Ishikawa (cell line): ENCODE measurements at regions not wholly inside any gene's neighbourhood (a gene's known extent, or its start where the extent isn't known, plus 50 kb on each side); places are given as distances from the start of the nearest gene placed in this dataset.

ENCODE experiments used
- CEBPB ChIP-seq: IDR thresholded peaks from 2 replicates; pipeline ENCODE4 v1.6.1; 2012
- EGR1 ChIP-seq: IDR thresholded peaks from 2 replicates; pipeline ENCODE4 v1.6.1; 2012
- RAD21 ChIP-seq: IDR thresholded peaks from 2 replicates; pipeline ENCODE4 v1.6.1; 2012; ENCODE audit warnings: low read depth
- REST ChIP-seq: IDR thresholded peaks from 2 replicates; pipeline ENCODE4 v1.6.1; 2012; ENCODE audit warnings: low read depth, mild to moderate bottlenecking
- TAF1 ChIP-seq: IDR thresholded peaks from 2 replicates; pipeline ENCODE4 v1.6.1; 2012; ENCODE audit warnings: low read depth, mild to moderate bottlenecking
- TCF12 ChIP-seq: IDR thresholded peaks from 2 replicates; pipeline ENCODE4 v1.6.1; 2012; ENCODE audit warnings: low read depth
- TEAD4 ChIP-seq: IDR thresholded peaks from 2 replicates; pipeline ENCODE4 v1.6.1; 2012
- YY1 ChIP-seq: IDR thresholded peaks from 2 replicates; pipeline ENCODE4 v1.6.1; 2012; ENCODE audit warnings: low read depth
- ZBTB7A ChIP-seq: IDR thresholded peaks from 2 replicates; pipeline ENCODE4 v1.6.1; 2012; ENCODE audit warnings: low read depth

- no peak for TF ChIP-seq ZBTB7A
- no peak for TF ChIP-seq TEAD4
- TF ChIP-seq CEBPB, result no peak
- TF ChIP-seq EGR1, result no peak
- no peak for TF ChIP-seq TAF1
- no peak for TF ChIP-seq REST
- no peak for TF ChIP-seq TCF12
- no peak for TF ChIP-seq RAD21
- TF ChIP-seq YY1, result no peak
Observed at GRCh38 chr5:24854350-24854749, 209.6 kb upstream of the CDH10 start.
